ENCODE measurements at regions not wholly inside any gene's neighbourhood (a gene's known extent, or its start where the extent isn't known, plus 50 kb on each side); places are given as distances from the start of the nearest gene placed in this dataset.
A peak's percentile ranks its signal among the peaks of the same experiment; 100 is the strongest.

DNA sequence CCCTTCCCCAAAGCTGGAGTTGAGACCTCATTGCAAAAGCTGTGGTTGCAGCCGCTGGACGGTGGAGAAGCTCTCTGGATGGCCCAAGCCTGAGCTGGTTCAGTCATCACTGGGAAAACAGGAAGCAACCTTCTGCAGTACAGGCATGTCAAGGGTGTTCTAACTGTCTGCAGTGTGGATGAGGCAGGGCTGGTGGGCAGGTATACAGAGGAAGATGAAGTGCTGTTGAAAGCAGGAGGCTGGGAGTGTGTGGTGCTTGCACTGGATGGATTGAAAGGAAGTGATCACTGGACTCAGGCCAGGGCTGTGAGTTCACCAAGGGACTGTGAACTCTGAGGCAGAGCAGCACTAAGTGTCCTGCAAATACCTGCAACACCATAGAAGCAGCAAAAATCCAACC is 89.0 kb upstream of the NOX3 start:
- peak overlapping the region; percentile 66 for H2AFZ ChIP-seq
- no peaks in the 10 kb centered on the region for H3F3A ChIP-seq (replicated peaks; ENCODE audit: low read depth)
- H3K4me3 ChIP-seq: no peak overlapping the region
- H3K4me3 Mint-ChIP-seq: no peak overlapping the region
- H3K4me1 ChIP-seq (ENCODE audit: insufficient read depth): no peaks in the 10 kb centered on the region
- no peaks in the 10 kb centered on the region for H3K79me2 ChIP-seq (replicated peaks; ENCODE audit: insufficient read depth)
- H3K27me3 Mint-ChIP-seq (ENCODE audit: insufficient read depth, low read depth, poor library complexity): no peaks in the 10 kb centered on the region
- no peaks in the 10 kb centered on the region for H3K36me3 Mint-ChIP-seq (ENCODE audit: low read depth)
- H3K36me3 ChIP-seq (ENCODE audit: insufficient read depth): no peaks in the 10 kb centered on the region
- no peak for DNase-seq (ENCODE audit: low spot score)
- TF ChIP-seq ZNF114 (CRISPR knock-in tag; IDR thresholded peaks at IDR 0.05): no peak
- TF ChIP-seq ZNF331 (CRISPR knock-in tag; IDR thresholded peaks at IDR 0.05; ENCODE audit: low read depth): no peak
- TF ChIP-seq JUNB (IDR thresholded peaks at IDR 0.05; ENCODE audit: unreplicated experiment): no peak
- no peak for TF ChIP-seq EZH2 (IDR thresholded peaks at IDR 0.05; ENCODE audit: low read depth, unreplicated experiment)
- no peak for TF ChIP-seq CREB1 (CRISPR knock-in tag; IDR thresholded peaks at IDR 0.05; ENCODE audit: low read depth)
- no peak for TF ChIP-seq STAT1 (IDR thresholded peaks at IDR 0.05; ENCODE audit: unreplicated experiment)
- TF ChIP-seq POLR2AphosphoS5 (IDR thresholded peaks at IDR 0.05; ENCODE audit: low read depth): no peak
- TF ChIP-seq, protein P1, sequence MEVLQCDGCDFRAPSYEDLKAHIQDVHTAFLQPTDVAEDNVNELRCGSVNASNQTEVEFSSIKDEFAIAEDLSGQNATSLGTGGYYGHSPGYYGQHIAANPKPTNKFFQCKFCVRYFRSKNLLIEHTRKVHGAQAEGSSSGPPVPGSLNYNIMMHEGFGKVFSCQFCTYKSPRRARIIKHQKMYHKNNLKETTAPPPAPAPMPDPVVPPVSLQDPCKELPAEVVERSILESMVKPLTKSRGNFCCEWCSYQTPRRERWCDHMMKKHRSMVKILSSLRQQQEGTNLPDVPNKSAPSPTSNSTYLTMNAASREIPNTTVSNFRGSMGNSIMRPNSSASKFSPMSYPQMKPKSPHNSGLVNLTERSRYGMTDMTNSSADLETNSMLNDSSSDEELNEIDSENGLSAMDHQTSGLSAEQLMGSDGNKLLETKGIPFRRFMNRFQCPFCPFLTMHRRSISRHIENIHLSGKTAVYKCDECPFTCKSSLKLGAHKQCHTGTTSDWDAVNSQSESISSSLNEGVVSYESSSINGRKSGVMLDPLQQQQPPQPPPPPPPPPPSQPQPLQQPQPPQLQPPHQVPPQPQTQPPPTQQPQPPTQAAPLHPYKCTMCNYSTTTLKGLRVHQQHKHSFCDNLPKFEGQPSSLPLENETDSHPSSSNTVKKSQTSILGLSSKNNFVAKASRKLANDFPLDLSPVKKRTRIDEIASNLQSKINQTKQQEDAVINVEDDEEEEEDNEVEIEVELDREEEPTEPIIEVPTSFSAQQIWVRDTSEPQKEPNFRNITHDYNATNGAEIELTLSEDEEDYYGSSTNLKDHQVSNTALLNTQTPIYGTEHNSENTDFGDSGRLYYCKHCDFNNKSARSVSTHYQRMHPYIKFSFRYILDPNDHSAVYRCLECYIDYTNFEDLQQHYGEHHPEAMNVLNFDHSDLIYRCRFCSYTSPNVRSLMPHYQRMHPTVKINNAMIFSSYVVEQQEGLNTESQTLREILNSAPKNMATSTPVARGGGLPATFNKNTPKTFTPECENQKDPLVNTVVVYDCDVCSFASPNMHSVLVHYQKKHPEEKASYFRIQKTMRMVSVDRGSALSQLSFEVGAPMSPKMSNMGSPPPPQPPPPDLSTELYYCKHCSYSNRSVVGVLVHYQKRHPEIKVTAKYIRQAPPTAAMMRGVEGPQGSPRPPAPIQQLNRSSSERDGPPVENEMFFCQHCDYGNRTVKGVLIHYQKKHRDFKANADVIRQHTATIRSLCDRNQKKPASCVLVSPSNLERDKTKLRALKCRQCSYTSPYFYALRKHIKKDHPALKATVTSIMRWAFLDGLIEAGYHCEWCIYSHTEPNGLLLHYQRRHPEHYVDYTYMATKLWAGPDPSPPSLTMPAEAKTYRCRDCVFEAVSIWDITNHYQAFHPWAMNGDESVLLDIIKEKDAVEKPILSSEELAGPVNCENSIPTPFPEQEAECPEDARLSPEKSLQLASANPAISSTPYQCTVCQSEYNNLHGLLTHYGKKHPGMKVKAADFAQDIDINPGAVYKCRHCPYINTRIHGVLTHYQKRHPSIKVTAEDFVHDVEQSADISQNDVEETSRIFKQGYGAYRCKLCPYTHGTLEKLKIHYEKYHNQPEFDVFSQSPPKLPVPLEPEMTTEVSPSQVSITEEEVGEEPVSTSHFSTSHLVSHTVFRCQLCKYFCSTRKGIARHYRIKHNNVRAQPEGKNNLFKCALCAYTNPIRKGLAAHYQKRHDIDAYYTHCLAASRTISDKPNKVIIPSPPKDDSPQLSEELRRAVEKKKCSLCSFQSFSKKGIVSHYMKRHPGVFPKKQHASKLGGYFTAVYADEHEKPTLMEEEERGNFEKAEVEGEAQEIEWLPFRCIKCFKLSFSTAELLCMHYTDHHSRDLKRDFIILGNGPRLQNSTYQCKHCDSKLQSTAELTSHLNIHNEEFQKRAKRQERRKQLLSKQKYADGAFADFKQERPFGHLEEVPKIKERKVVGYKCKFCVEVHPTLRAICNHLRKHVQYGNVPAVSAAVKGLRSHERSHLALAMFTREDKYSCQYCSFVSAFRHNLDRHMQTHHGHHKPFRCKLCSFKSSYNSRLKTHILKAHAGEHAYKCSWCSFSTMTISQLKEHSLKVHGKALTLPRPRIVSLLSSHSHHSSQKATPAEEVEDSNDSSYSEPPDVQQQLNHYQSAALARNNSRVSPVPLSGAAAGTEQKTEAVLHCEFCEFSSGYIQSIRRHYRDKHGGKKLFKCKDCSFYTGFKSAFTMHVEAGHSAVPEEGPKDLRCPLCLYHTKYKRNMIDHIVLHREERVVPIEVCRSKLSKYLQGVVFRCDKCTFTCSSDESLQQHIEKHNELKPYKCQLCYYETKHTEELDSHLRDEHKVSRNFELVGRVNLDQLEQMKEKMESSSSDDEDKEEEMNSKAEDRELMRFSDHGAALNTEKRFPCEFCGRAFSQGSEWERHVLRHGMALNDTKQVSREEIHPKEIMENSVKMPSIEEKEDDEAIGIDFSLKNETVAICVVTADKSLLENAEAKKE (CRISPR knock-in tag; IDR thresholded peaks at IDR 0.05): no peak
- no peak for TF ChIP-seq NANOG (IDR thresholded peaks at IDR 0.05; ENCODE audit: borderline replicate concordance)
- no peak for TF ChIP-seq EZH2phosphoT487 (IDR thresholded peaks at IDR 0.05; ENCODE audit: unreplicated experiment)
- TF ChIP-seq, protein P2, sequence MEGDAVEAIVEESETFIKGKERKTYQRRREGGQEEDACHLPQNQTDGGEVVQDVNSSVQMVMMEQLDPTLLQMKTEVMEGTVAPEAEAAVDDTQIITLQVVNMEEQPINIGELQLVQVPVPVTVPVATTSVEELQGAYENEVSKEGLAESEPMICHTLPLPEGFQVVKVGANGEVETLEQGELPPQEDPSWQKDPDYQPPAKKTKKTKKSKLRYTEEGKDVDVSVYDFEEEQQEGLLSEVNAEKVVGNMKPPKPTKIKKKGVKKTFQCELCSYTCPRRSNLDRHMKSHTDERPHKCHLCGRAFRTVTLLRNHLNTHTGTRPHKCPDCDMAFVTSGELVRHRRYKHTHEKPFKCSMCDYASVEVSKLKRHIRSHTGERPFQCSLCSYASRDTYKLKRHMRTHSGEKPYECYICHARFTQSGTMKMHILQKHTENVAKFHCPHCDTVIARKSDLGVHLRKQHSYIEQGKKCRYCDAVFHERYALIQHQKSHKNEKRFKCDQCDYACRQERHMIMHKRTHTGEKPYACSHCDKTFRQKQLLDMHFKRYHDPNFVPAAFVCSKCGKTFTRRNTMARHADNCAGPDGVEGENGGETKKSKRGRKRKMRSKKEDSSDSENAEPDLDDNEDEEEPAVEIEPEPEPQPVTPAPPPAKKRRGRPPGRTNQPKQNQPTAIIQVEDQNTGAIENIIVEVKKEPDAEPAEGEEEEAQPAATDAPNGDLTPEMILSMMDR (conservative IDR thresholded peaks at IDR 0.05; ENCODE audit: low read depth in 2 of 2): no peak
- TF ChIP-seq, protein P3, sequence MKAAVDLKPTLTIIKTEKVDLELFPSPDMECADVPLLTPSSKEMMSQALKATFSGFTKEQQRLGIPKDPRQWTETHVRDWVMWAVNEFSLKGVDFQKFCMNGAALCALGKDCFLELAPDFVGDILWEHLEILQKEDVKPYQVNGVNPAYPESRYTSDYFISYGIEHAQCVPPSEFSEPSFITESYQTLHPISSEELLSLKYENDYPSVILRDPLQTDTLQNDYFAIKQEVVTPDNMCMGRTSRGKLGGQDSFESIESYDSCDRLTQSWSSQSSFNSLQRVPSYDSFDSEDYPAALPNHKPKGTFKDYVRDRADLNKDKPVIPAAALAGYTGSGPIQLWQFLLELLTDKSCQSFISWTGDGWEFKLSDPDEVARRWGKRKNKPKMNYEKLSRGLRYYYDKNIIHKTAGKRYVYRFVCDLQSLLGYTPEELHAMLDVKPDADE (IDR thresholded peaks at IDR 0.05): no peak
- TF ChIP-seq, protein P4, sequence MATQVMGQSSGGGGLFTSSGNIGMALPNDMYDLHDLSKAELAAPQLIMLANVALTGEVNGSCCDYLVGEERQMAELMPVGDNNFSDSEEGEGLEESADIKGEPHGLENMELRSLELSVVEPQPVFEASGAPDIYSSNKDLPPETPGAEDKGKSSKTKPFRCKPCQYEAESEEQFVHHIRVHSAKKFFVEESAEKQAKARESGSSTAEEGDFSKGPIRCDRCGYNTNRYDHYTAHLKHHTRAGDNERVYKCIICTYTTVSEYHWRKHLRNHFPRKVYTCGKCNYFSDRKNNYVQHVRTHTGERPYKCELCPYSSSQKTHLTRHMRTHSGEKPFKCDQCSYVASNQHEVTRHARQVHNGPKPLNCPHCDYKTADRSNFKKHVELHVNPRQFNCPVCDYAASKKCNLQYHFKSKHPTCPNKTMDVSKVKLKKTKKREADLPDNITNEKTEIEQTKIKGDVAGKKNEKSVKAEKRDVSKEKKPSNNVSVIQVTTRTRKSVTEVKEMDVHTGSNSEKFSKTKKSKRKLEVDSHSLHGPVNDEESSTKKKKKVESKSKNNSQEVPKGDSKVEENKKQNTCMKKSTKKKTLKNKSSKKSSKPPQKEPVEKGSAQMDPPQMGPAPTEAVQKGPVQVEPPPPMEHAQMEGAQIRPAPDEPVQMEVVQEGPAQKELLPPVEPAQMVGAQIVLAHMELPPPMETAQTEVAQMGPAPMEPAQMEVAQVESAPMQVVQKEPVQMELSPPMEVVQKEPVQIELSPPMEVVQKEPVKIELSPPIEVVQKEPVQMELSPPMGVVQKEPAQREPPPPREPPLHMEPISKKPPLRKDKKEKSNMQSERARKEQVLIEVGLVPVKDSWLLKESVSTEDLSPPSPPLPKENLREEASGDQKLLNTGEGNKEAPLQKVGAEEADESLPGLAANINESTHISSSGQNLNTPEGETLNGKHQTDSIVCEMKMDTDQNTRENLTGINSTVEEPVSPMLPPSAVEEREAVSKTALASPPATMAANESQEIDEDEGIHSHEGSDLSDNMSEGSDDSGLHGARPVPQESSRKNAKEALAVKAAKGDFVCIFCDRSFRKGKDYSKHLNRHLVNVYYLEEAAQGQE (IDR thresholded peaks at IDR 0.05; ENCODE audit: unreplicated experiment): no peak
- peaks cover 2% of the 10 kb centered on the region; the same call in 1 of the 3 replicates for H3K4me1 Mint-ChIP-seq
- H3K27ac Mint-ChIP-seq: no peak overlapping the region
- H3K27ac ChIP-seq (ENCODE audit: low read depth): no peak overlapping the region
- ATAC-seq: no peak
- H4K20me1 ChIP-seq (replicated peaks; ENCODE audit: insufficient read depth): no peaks in the 10 kb centered on the region
- no peaks in the 10 kb centered on the region for H3K27me3 ChIP-seq (ENCODE audit: insufficient read depth)
- no peak overlapping the region for H3K4me2 ChIP-seq
- 0 out of 2 replicates have a peak, but pooled peaks cover 4% of the 10 kb centered on the region for H3K9me2 ChIP-seq (ENCODE audit: insufficient read depth)
- no peaks in the 10 kb centered on the region for H3K9me3 Mint-ChIP-seq

Data from GM23338 (cell line).